IMR-90 (cell line): ENCODE measurements at regions not wholly inside any gene's neighbourhood (a gene's known extent, or its start where the extent isn't known, plus 50 kb on each side); places are given as distances from the start of the nearest gene placed in this dataset.

ENCODE experiments used
- ATAC-seq: fragments of 200-7000 bp; cut with Tn5 transposase; 2 replicates; pipeline ENCODE4 v1.9.1; 2020; ENCODE audit warnings: low read depth, mild to moderate bottlenecking, moderate library complexity
- BruUV-seq: library from RNA; stranded (reverse); fragments of 400-500 nt; replicated peaks from 2 replicates; lab custom pipeline; 2021; lab: Mats Ljungman, UMichigan
- CTCF ChIA-PET: fragments of 300-600 bp; formaldehyde crosslinking; extraction: SDS; loops from one replicate; lab custom pipeline; 2021; ENCODE audit warnings: antibody characterized with exemption; lab: Yijun Ruan, JAX
- POLR2A ChIA-PET: fragments of 300-600 bp; sonication (Branson Sonifier 250); formaldehyde crosslinking; loops from one replicate; lab custom pipeline; 2022; ENCODE audit warnings: antibody characterized with exemption; ENCODE audit not compliant: unreplicated experiment; lab: Charles Lee
- DNase-seq: peaks from one replicate; pipeline ENCODE4 v3.0.0; 2013
- H2AFZ ChIP-seq: replicated peaks from 2 replicates; pipeline ENCODE3; 2013; ENCODE audit warnings: low read length, mild to moderate bottlenecking; ENCODE audit not compliant: poor library complexity
- H2AK5ac ChIP-seq: 2 replicates; pipeline ENCODE4 v1.6.1; 2013; ENCODE audit warnings: low read depth, low read length, inconsistent platforms
- H2AK9ac ChIP-seq: replicated peaks from 2 replicates; pipeline ENCODE3; 2013; ENCODE audit warnings: mild to moderate bottlenecking, low read depth, low read length, moderate library complexity; ENCODE audit not compliant: poor library complexity
- H2BK120ac ChIP-seq: 2 replicates; pipeline ENCODE4 v1.6.1; 2013; ENCODE audit warnings: low read depth, low read length, inconsistent platforms
- H2BK15ac ChIP-seq: 3 replicates; pipeline ENCODE4 v1.6.1; 2013; ENCODE audit warnings: low read depth, low read length, inconsistent platforms
- H2BK20ac ChIP-seq: 2 replicates; pipeline ENCODE4 v1.6.1; 2013; ENCODE audit warnings: low read depth, mild to moderate bottlenecking, inconsistent platforms, low read length, moderate library complexity
- H2BK5ac ChIP-seq: 2 replicates; pipeline ENCODE4 v1.6.1; 2013; ENCODE audit warnings: mild to moderate bottlenecking, low read depth, low read length, inconsistent platforms; ENCODE audit not compliant: poor library complexity, severe bottlenecking
- H3K14ac ChIP-seq: replicated peaks from 2 replicates; pipeline ENCODE4 v1.6.1; 2013; ENCODE audit warnings: low read depth, low read length, inconsistent platforms
- H3K18ac ChIP-seq: 2 replicates; pipeline ENCODE4 v1.6.1; 2013; ENCODE audit warnings: low read depth, low read length, control low read depth
- H3K23ac ChIP-seq: 2 replicates; pipeline ENCODE4 v1.6.1; 2013; ENCODE audit warnings: low read depth, low read length, inconsistent platforms
- H3K27ac ChIP-seq: 2 replicates; pipeline ENCODE4 v1.5.1; 2013; ENCODE audit warnings: mild to moderate bottlenecking, control low read depth, low read length; ENCODE audit not compliant: insufficient read depth
- H3K27me3 ChIP-seq: 2 replicates; pipeline ENCODE4 v1.6.1; 2013; ENCODE audit warnings: low read length; ENCODE audit not compliant: control insufficient read depth, insufficient read depth
- H3K36me3 ChIP-seq: 2 replicates; pipeline ENCODE4 v1.6.1; 2013; ENCODE audit warnings: low read length, mixed read lengths; ENCODE audit not compliant: control insufficient read depth, insufficient read depth
- H3K4ac ChIP-seq: 2 replicates; pipeline ENCODE4 v1.6.1; 2013; ENCODE audit warnings: low read depth, low read length, inconsistent platforms
- H3K4me1 ChIP-seq: 2 replicates; pipeline ENCODE4 v1.6.1; 2013; ENCODE audit warnings: low read length, mixed read lengths; ENCODE audit not compliant: control insufficient read depth, insufficient read depth
- H3K4me2 ChIP-seq: 2 replicates; pipeline ENCODE4 v1.6.1; 2013; ENCODE audit warnings: low read depth, mild to moderate bottlenecking, control low read depth, low read length, moderate library complexity
- H3K4me3 ChIP-seq: 2 replicates; pipeline ENCODE4 v1.5.1; 2013; ENCODE audit warnings: low read depth, mild to moderate bottlenecking, control low read depth, low read length, moderate library complexity; ENCODE audit not compliant: insufficient read depth
- H3K56ac ChIP-seq: 2 replicates; pipeline ENCODE4 v1.6.1; 2013; ENCODE audit warnings: low read length, inconsistent platforms; ENCODE audit not compliant: insufficient read depth; ENCODE audit errors: extremely low read depth
- H3K79me1 ChIP-seq, 2 experiments: 2 replicates each; pipeline ENCODE4 v1.6.1; 2013; ENCODE audit warnings: low read length in 2 of 2, inconsistent platforms in 1 of 2, low read depth in 1 of 2
- H3K9ac ChIP-seq: 2 replicates; pipeline ENCODE4 v1.6.1; 2013; ENCODE audit warnings: low read depth, low read length, control low read depth
- H3K9me1 ChIP-seq: 2 replicates; pipeline ENCODE4 v1.6.1; 2013; ENCODE audit warnings: low read length, inconsistent platforms; ENCODE audit not compliant: insufficient read depth
- H3K9me3 ChIP-seq: 2 replicates; pipeline ENCODE4 v1.6.1; 2013; ENCODE audit warnings: low read length; ENCODE audit not compliant: control insufficient read depth, insufficient read depth
- H4K20me1 ChIP-seq: 2 replicates; pipeline ENCODE4 v1.6.1; 2013; ENCODE audit warnings: low read length, inconsistent platforms; ENCODE audit not compliant: insufficient read depth
- H4K5ac ChIP-seq: 2 replicates; pipeline ENCODE4 v1.6.1; 2013; ENCODE audit warnings: mild to moderate bottlenecking, low read depth, low read length, control low read depth
- H4K8ac ChIP-seq, 2 experiments: 2 replicates each; pipeline ENCODE4 v1.6.1; 2013; ENCODE audit warnings: low read depth in 2 of 2, low read length in 2 of 2, control low read depth in 1 of 2, inconsistent platforms in 1 of 2
- H4K91ac ChIP-seq: 2 replicates; pipeline ENCODE4 v1.6.1; 2013; ENCODE audit warnings: low read depth, low read length, inconsistent platforms; ENCODE audit not compliant: insufficient read depth
- BHLHE40 ChIP-seq: fragments of 150-350 bp; IDR thresholded peaks from 2 replicates; pipeline ENCODE4 v1.6.1; 2016; ENCODE audit warnings: mild to moderate bottlenecking, low read depth, low read length
- CEBPB ChIP-seq: IDR thresholded peaks from 2 replicates; pipeline ENCODE4 v1.6.1; 2012; ENCODE audit warnings: low read depth, low read length, improper control_type of control experiment
- CTCF ChIP-seq: conservative IDR thresholded peaks from 2 replicates; pipeline ENCODE4 v1.5.1; 2012; ENCODE audit warnings: mild to moderate bottlenecking, low read depth, low read length, improper control_type of control experiment
- MAZ ChIP-seq: IDR thresholded peaks from 2 replicates; pipeline ENCODE4 v1.6.1; 2012; ENCODE audit warnings: low read depth, mild to moderate bottlenecking, low read length, improper control_type of control experiment, moderate library complexity, borderline replicate concordance
- MXI1 ChIP-seq: IDR thresholded peaks from 2 replicates; pipeline ENCODE4 v1.6.1; 2012; ENCODE audit warnings: low read depth, mild to moderate bottlenecking, low read length, moderate library complexity, borderline replicate concordance
- POLR2A ChIP-seq: IDR thresholded peaks from 2 replicates; pipeline ENCODE4 v1.6.1; 2012; ENCODE audit warnings: mild to moderate bottlenecking, low read depth, low read length
- SMC3 ChIP-seq: fragments of 150-350 bp; IDR thresholded peaks from 2 replicates; pipeline ENCODE4 v1.6.1; 2016; ENCODE audit warnings: low read depth, mild to moderate bottlenecking, antibody characterized with exemption, low read length, moderate library complexity
- USF2 ChIP-seq: fragments of 150-350 bp; IDR thresholded peaks from 2 replicates; pipeline ENCODE4 v1.6.1; 2017; ENCODE audit warnings: mild to moderate bottlenecking, antibody characterized with exemption, low read length, low read depth
- WGBS, 2 experiments: methylation state at CpG; one replicate each; pipeline versions ENCODE4 v1.1.5 to v1.1.7; 2013; ENCODE audit warnings: missing lambda C conversion rate in 2 of 2; ENCODE audit not compliant: insufficient read length in 1 of 2; ENCODE audit errors: extremely low coverage in 2 of 2; 5-methylcytosine and 5-hydroxymethylcytosine counted together
- dilution Hi-C: fragments of 300-500 bp; cut with HindIII; formaldehyde crosslinking; loops from one replicate; pipeline ENCODE4 v1.14.3; 2018; ENCODE audit warnings: low sequenced_read_pairs; ENCODE audit not compliant: unreplicated experiment
- in situ Hi-C: fragments of 300-500 bp; cut with MboI; formaldehyde crosslinking; loops from 3 replicates; pipeline ENCODE4 v1.14.3; 2019; ENCODE audit warnings: low sequenced_read_pairs, inconsistent platforms, mixed read lengths
- intact Hi-C: fragments of 100-400 bp; cut with micrococcal nuclease; formaldehyde crosslinking; loops from 2 replicates; pipeline ENCODE4 v1.10.0; 2022

GRCh38 chr16:60481591-60481990 lies 1554.6 kb downstream of the CDH8 start:
- no peak overlapping the region for H4K91ac ChIP-seq
- H3K18ac ChIP-seq: no peak overlapping the region
- H4K8ac ChIP-seq: no peak overlapping the region
- no peak overlapping the region for H2BK5ac ChIP-seq
- ChIA-PET POLR2A (no interaction called here), CTCF (no interaction called here)
- H2BK120ac ChIP-seq: no peak overlapping the region
- H3K27me3 ChIP-seq: no peaks in the 10 kb centered on the region
- no peaks in the 10 kb centered on the region for H3K4me1 ChIP-seq
- H3K9ac ChIP-seq: no peak overlapping the region
- H3K9me3 ChIP-seq: no peaks in the 10 kb centered on the region
- H3K4me3 ChIP-seq: no peak overlapping the region
- in situ Hi-C loops (no loop called here), dilution Hi-C loops (no loop called here), intact Hi-C loops (no loop called here)
- no peak overlapping the region for H2BK20ac ChIP-seq
- WGBS, 2 experiments: no CpG with 5 or more reads among the region's 2 CpGs
- no peaks in the 10 kb centered on the region for H3K79me1 ChIP-seq
- H3K4ac ChIP-seq: no peak overlapping the region
- DNase-seq (no peak), ATAC-seq (no peak)
- no peak overlapping the region for H2AK5ac ChIP-seq
- no peaks in the 10 kb centered on the region for H4K20me1 ChIP-seq
- TF ChIP-seq MXI1 (no peak), MAZ (no peak), BHLHE40 (no peak), USF2 (no peak), CTCF (no peak), POLR2A (no peak), SMC3 (no peak), CEBPB (no peak)
- no peak overlapping the region for H3K4me2 ChIP-seq
- H3K27ac ChIP-seq: no peak overlapping the region
- H3K36me3 ChIP-seq: no peaks in the 10 kb centered on the region
- H3K9me1 ChIP-seq: no peaks in the 10 kb centered on the region
- H2AK9ac ChIP-seq: no peak overlapping the region
- H3K56ac ChIP-seq: no peak overlapping the region
- no peak overlapping the region for H2AFZ ChIP-seq
- BruUV-seq: no TSS peak
- H2BK15ac ChIP-seq: no peak overlapping the region
- no peak overlapping the region for H3K23ac ChIP-seq
- no peak overlapping the region for H4K5ac ChIP-seq
- H3K14ac ChIP-seq: no peak overlapping the region
